Stimulated activated naive CD8-positive, alpha-beta T cell treated with anti-CD3 and anti-CD28 coated beads, Interleukin-15, Interleukin-2, amounts not matched to agents 100 ng/mL and 50 ng/mL, for 24 hours (primary cell): ENCODE measurements at regions not wholly inside any gene's neighbourhood (a gene's known extent, or its start where the extent isn't known, plus 50 kb on each side); places are given as distances from the start of the nearest gene placed in this dataset.

Experiments
- H3K27ac Mint-ChIP-seq: one replicate; pipeline ENCODE4 v1.8.0; 2021; ENCODE audit warnings: mild to moderate bottlenecking, mixed read lengths
- H3K27me3 Mint-ChIP-seq: one replicate; pipeline ENCODE4 v1.8.0; 2021; ENCODE audit warnings: mixed read lengths
- H3K36me3 Mint-ChIP-seq: one replicate; pipeline ENCODE4 v1.8.0; 2021; ENCODE audit warnings: low read depth, mixed read lengths
- H3K4me1 Mint-ChIP-seq: one replicate; pipeline ENCODE4 v1.8.0; 2021; ENCODE audit warnings: low read depth, mixed read lengths
- H3K4me3 Mint-ChIP-seq: one replicate; pipeline ENCODE4 v1.8.0; 2021; ENCODE audit warnings: mild to moderate bottlenecking, mixed read lengths
- H3K9me3 Mint-ChIP-seq: one replicate; pipeline ENCODE4 v1.8.0; 2021; ENCODE audit warnings: mixed read lengths

DNA sequence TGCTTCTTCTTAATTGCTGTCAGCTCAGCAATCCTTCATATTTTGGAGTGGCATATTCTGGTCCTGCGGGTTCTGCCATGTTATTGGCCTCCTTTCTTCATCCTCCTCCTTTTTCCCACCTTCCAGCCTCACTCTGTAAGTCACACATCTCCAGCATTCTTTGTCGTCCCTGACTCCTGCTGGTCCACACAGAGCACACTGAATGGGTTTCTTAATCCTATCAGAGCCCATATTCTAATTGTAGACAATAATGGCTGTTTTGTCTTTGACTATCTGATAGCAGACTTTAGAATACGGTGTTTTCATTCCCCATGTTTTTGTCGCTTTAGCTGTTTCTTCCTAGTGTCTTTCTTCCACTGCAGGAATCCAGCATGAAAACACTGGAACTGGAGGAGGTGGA is 389.6 kb downstream of the REEP3 start:
- H3K27me3 Mint-ChIP-seq: peaks cover 10% of the 10 kb centered on the region
- no peak overlapping the region for H3K4me3 Mint-ChIP-seq
- no peaks in the 10 kb centered on the region for H3K4me1 Mint-ChIP-seq
- H3K36me3 Mint-ChIP-seq: no peaks in the 10 kb centered on the region
- no peaks in the 10 kb centered on the region for H3K9me3 Mint-ChIP-seq
- H3K27ac Mint-ChIP-seq: no peak overlapping the region

DNA sequence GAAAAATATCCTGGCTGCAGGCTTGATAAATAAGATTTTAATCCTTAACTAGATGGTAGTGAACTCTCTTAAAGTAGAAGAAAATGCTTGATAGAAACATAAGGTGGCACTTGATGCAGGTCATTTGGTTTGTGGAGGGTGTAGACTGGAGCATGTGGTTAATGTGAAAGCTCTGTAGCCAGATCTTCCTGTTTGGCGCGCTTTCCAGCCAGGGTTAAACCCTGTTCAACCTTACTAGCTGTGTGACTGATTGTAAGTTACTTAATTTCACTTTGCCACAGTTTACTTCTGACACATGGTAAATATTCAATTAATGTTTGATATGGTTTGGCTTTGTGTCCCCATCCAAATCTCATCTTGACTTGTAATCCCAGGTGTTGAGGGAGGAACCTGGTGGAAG is 394.0 kb downstream of the REEP3 start:
- H3K9me3 Mint-ChIP-seq: no peaks in the 10 kb centered on the region
- H3K36me3 Mint-ChIP-seq: no peaks in the 10 kb centered on the region
- no peaks in the 10 kb centered on the region for H3K4me1 Mint-ChIP-seq
- no peak overlapping the region for H3K27ac Mint-ChIP-seq
- H3K4me3 Mint-ChIP-seq: no peak overlapping the region
- peaks cover 8% of the 10 kb centered on the region for H3K27me3 Mint-ChIP-seq

DNA sequence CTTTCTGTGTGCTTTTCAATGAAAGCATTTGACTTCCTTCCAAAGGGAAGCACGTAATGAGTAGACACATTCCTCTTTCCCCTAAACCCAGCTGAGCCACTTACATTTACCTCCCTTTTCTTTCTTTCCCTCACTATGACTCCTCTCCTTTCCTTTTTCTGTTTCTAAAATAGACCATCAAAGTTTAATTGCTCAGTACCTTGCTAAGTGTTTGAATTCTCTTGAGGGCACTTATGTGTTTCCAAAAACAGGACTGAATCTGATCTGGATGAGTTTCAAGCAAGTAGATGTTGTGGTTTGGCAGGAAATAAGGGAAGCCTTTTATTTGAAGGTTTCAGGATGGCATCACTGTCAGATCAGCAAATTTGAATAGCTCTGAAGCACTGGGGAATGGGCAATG is 396.2 kb downstream of the REEP3 start:
- no peak overlapping the region for H3K27ac Mint-ChIP-seq
- H3K27me3 Mint-ChIP-seq: peaks cover 11% of the 10 kb centered on the region
- H3K9me3 Mint-ChIP-seq: no peaks in the 10 kb centered on the region
- H3K4me3 Mint-ChIP-seq: no peak overlapping the region
- no peaks in the 10 kb centered on the region for H3K36me3 Mint-ChIP-seq
- no peaks in the 10 kb centered on the region for H3K4me1 Mint-ChIP-seq

DNA sequence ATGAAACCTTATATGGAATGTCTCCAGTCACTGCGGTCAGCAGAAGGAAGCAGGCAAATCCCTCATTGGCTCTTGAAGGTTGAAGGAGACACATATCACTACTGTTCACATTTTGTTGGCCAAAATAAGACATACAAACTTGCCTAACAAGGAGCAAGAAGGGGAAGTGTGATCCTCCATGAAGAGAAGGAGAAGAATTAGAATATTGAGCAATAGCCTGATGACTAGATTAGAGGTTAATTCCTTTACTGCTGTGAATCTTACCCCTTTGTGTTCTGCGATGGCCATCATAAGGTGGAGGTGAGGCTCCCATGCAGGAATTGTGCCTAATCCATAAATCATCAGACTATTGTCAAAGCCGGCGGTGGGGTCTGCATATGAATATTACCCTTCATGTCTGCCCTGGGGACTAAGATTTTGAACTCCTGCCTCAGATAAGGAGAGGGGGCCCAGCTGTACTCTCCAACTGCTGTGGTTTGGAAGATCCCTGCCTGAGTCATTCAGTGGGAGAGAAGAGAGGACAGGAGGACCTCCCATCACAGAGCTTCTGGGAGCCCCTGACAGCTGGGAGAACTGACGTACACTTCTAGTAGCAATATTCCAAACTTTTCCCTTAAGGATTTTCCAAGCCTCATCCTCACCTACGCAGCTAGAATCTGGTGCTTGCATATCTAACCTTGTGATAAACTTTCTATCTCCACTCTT is 398.5 kb downstream of the REEP3 start:
- H3K27ac Mint-ChIP-seq: no peak overlapping the region
- peaks cover 15% of the 10 kb centered on the region for H3K27me3 Mint-ChIP-seq
- no peaks in the 10 kb centered on the region for H3K36me3 Mint-ChIP-seq
- no peaks in the 10 kb centered on the region for H3K4me1 Mint-ChIP-seq
- no peak overlapping the region for H3K4me3 Mint-ChIP-seq
- H3K9me3 Mint-ChIP-seq: no peaks in the 10 kb centered on the region

DNA sequence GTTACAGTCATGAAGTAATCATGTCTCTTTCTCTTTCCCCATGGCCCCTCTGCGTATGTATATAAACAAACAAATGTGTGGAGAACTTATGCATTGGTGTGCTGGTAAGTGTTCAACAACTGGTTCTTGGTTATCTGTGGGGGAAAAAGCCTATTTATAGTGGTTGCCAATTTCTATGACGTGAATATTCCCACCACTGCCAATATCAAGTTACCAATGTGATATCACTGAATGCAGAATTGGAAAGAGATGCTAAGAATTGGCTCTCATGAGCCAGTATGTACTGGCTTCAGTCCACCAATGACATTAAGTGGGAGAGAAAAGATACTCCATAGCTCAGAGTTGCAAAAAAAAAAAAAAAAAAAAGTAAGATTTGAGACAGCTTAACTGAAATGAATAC is 399.7 kb downstream of the REEP3 start:
- Mint-ChIP-seq H3K27me3 (peaks cover 15% of the 10 kb centered on the region), H3K27ac (no peak overlapping the region), H3K9me3 (no peaks in the 10 kb centered on the region), H3K36me3 (no peaks in the 10 kb centered on the region), H3K4me1 (no peaks in the 10 kb centered on the region), H3K4me3 (no peak overlapping the region)

DNA sequence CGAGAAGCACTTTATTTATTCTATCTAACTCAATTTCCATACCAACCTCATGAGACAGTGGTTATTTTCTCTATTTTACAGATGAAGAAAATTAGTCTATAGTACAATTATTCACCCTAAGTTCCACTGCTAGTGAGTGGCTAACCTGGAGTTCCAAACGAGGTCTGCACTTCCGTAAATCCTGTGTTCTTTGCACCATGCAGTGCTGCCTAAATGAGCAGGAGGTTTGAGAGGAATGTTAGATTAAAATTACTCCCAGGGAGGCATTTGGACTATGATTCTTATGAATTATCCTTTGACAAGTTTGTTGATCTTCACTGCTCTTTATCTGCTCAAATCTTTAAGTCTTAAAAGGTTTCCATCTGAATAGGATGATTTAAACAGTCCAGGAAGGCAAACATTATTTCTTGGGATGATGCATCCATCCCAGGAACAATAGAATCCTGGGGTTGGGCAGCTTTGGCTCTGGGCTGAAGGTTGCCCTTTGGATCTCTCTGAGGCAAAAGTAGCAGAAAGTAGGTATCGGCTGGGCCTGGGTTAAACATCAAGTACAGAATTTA is 400.8 kb downstream of the REEP3 start:
- Mint-ChIP-seq H3K4me1 (no peaks in the 10 kb centered on the region), H3K4me3 (no peak overlapping the region), H3K27me3 (peaks cover 15% of the 10 kb centered on the region), H3K36me3 (no peaks in the 10 kb centered on the region), H3K27ac (no peak overlapping the region), H3K9me3 (no peaks in the 10 kb centered on the region)

DNA sequence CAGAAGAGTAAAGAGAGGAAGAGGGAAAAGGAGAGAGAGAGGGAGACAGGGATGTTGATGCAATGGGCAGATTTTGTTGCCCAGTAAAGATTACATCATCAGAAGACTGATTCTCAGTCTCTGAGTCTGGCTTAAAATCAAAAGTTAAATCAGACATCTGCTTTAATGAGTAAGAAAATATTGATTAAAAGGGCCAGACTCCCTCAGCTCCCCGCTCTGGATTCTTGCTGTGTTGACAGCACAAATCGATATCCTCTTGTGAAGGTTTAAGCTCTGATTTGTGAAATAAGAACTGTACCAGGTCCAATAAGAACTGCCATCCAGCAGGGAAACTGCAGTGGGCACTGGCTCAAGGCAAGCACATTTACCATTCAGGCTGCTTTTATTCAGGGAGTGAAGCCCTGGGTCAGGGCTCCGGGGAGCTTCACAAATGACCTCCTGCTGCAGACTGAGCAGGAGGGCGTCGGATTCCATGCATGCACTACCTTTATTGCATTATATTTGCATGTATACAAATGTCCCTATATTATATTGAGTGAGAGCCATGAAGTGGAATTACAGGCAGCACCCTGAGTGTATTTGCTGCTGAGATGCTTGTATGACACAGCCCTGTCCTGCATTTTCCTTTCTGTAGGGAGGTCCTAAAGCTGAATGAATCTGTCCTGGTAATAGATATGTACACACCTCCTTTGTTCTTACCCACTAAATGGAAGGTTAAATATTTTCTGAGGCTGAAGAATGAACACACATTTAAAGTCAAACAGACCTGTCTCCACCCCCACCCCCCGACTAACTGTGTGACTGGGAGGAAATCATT is 401.5 kb downstream of the REEP3 start:
- H3K27ac Mint-ChIP-seq: no peak overlapping the region
- H3K4me3 Mint-ChIP-seq: no peak overlapping the region
- H3K27me3 Mint-ChIP-seq: peaks cover 15% of the 10 kb centered on the region
- H3K36me3 Mint-ChIP-seq: no peaks in the 10 kb centered on the region
- H3K4me1 Mint-ChIP-seq: no peaks in the 10 kb centered on the region
- no peaks in the 10 kb centered on the region for H3K9me3 Mint-ChIP-seq

DNA sequence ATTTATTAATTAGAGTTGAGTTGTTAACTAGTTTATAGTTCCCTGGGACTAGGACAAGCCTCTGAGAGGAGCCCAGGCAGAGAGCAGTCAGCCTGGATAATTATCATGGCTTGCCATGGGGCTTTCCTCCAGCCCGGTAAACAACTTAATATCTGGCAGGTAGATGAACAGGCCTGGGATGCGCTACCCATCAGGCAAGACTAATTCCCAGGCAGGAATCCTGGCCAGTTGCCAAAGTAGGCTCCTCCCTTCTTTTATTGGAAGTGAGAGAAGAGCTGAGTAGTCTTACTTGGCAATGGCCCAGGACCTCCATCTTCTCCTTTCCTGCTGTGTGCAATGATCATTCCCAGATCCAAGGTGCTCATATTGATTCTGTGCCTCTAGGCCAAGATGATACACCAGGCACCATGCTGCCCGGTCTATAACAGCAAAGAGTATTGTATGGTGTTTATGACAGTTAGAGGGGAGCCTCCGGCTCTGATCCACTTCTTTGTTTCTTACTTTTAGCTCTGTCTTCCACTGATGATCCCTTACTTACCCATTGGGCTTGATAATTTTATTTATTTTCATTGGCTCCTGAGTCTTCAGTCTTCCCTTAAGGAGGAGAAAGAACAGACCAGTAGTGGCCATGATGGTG is 408.7 kb downstream of the REEP3 start:
- Mint-ChIP-seq H3K27me3 (peaks cover 7% of the 10 kb centered on the region), H3K4me1 (no peaks in the 10 kb centered on the region), H3K9me3 (no peaks in the 10 kb centered on the region), H3K4me3 (no peak overlapping the region), H3K36me3 (no peaks in the 10 kb centered on the region), H3K27ac (no peak overlapping the region)

DNA sequence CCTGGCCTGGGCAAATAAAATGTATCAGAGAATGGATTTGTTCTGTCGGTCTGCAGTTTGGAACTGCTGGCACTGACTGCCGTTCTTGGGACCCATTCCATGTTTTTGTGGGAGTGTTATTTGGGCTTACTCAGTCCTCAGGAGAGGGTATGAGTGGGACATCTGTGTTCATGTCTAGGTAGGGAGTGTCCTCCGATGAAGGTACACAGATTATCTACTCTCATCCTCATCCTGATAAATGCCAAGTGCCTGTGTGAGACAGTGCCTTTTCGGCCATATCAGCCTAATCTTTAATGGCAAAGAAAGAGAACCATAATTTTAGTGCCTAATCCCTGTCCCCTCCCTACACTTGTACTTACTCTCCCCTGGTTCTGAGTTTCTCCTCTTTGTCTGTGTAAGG is 409.4 kb downstream of the REEP3 start:
- Mint-ChIP-seq H3K4me3 (no peak overlapping the region), H3K36me3 (no peaks in the 10 kb centered on the region), H3K4me1 (no peaks in the 10 kb centered on the region), H3K27me3 (peaks cover 7% of the 10 kb centered on the region), H3K9me3 (no peaks in the 10 kb centered on the region), H3K27ac (no peak overlapping the region)

DNA sequence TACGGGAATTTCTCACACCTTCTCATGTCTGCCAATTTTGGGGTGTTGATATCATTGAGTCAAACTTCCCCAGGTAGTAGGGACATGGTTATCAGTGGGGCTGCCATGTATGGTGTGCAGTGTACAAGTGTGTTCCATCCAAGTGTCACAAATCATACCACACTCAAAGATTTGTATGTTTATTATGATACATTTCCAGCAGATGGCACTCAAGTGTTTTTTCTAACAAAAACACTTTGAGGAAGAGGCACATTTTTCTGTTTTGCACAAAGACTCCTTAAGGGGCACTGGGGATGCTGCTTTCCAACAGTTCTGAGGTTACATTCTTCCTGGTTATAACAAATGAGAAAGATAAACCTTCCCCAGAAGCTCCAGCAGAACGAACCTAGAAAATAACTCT is 414.5 kb downstream of the REEP3 start:
- peaks cover 9% of the 10 kb centered on the region for H3K27me3 Mint-ChIP-seq
- H3K9me3 Mint-ChIP-seq: no peaks in the 10 kb centered on the region
- H3K4me1 Mint-ChIP-seq: no peaks in the 10 kb centered on the region
- no peaks in the 10 kb centered on the region for H3K36me3 Mint-ChIP-seq
- H3K27ac Mint-ChIP-seq: no peak overlapping the region
- H3K4me3 Mint-ChIP-seq: no peak overlapping the region

DNA sequence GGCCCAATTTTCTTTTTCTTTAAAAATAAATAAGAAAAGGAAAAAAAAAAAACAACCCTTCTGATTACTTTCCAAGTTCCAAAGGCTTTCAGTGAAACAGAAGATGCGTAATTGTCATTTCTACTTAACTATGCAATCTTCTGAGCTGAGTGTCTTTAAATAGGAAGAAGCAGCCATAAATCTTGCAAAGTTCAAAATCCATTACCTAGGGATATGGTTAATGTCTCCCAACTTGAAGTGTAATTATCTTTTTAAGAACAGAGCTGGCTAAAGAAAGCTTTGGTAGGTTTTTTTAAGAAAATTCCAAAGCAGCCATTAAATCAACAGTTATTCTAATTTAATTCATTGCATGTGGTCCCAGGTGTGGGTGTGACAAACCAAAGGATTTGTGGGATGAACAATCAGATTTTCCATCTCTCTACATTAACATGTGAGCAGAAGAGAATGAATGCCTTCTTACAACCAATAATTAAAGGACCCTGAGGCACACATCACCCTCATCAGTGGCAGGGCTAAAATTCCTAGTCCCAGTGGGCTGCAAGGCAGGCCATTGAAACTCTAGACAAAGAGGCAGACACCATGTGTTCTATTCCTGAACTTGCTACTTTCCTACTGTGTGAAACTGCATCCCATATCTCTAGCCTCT is 419.2 kb downstream of the REEP3 start:
- Mint-ChIP-seq H3K36me3 (no peaks in the 10 kb centered on the region), H3K9me3 (no peaks in the 10 kb centered on the region), H3K4me1 (no peaks in the 10 kb centered on the region), H3K27me3 (peaks cover 3% of the 10 kb centered on the region), H3K27ac (no peak overlapping the region), H3K4me3 (no peak overlapping the region)

DNA sequence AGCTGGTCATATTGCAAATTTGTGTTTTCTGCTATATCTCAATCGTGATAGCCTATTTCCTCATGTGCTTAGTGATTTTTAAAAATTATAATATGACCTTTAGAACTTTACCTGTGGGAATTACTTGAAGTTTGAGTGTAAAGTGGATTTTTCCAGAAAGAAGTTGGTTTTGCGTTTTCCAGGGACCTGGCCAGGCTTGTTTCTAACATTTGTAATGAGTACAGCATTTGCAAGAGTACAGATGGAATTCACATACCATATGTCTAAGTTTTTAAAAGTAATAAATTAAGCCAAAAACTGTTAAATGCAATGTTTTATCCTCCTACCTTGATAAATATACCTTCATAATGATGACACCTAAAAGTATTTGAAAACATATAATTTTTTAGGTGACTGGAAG is 443.2 kb downstream of the REEP3 start:
- Mint-ChIP-seq H3K9me3 (peaks cover under 1% of the 10 kb centered on the region), H3K4me1 (no peaks in the 10 kb centered on the region), H3K27me3 (peaks cover 9% of the 10 kb centered on the region), H3K36me3 (no peaks in the 10 kb centered on the region), H3K4me3 (no peak overlapping the region), H3K27ac (no peak overlapping the region)

DNA sequence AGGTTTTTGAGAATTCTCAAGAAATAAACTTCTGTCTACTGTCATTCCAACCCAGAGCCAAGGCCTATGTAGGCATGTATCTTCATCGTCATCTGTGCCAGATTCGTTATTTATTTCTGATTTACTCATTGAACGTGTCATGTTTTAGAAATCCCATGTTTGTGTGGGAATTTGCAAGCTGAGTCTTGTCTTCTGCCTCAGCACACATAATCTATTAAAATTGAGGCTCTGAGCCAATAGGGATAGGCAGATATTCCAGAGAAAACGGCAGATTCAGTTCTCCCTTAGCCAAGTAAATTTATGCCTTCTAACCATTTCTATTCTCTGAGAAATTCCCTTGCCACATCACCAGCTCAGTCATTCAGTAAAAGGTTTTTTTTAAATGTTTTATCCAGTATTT is 444.6 kb downstream of the REEP3 start:
- no peak overlapping the region for H3K27ac Mint-ChIP-seq
- H3K4me3 Mint-ChIP-seq: no peak overlapping the region
- H3K36me3 Mint-ChIP-seq: no peaks in the 10 kb centered on the region
- H3K9me3 Mint-ChIP-seq: peaks cover 6% of the 10 kb centered on the region
- peaks cover 9% of the 10 kb centered on the region for H3K27me3 Mint-ChIP-seq
- H3K4me1 Mint-ChIP-seq: no peaks in the 10 kb centered on the region

DNA sequence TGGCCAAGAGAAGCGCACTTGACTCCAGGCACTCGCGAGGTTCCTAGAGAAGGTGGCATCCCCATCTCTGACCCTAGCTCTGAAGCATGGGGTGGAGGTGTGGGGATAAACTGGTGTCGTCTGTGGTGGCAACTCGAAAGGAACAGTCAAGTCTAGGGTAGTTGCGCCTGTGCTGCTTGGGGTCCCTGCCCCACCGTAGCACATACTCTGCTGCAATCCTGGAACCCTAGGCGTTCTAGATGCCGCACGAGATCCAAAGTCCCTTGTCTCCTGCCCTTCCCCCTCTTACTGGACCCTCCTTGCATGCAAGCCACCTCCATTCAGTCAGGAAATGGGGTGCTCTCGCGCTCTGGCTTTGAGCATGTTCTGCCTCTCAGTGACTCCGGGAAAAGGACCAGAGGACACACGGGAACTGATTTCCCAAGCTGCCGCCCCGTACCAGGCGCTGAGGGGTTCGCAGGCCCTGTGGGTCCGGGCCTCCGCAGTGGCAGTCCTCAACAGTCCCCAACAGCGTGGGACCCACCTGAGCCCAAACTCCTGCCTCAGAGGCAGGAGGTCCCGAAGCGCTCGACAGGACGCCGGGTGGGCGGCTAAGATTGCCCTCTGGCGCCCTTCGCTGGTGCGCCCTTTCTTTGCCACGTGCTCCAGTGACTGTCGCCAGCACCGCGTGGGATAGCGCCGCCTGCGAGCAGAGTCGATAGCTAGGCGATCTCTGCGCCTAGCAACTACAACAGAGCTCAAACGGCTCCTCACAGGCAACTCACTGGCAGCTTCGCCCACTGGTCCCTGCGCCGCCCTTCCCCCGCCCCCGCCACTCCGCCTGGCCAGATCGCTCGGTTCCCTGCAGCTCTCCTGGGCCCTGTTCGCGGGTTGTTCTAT is 452.0 kb downstream of the REEP3 start:
- Mint-ChIP-seq H3K27me3 (no peaks in the 10 kb centered on the region), H3K36me3 (no peaks in the 10 kb centered on the region), H3K27ac (no peak overlapping the region), H3K4me1 (no peaks in the 10 kb centered on the region), H3K9me3 (peaks cover 6% of the 10 kb centered on the region), H3K4me3 (no peak overlapping the region)
